ENCODE measurements at regions not wholly inside any gene's neighbourhood (a gene's known extent, or its start where the extent isn't known, plus 50 kb on each side); places are given as distances from the start of the nearest gene placed in this dataset.
A peak's percentile ranks its signal among the peaks of the same experiment; 100 is the strongest.

DNA sequence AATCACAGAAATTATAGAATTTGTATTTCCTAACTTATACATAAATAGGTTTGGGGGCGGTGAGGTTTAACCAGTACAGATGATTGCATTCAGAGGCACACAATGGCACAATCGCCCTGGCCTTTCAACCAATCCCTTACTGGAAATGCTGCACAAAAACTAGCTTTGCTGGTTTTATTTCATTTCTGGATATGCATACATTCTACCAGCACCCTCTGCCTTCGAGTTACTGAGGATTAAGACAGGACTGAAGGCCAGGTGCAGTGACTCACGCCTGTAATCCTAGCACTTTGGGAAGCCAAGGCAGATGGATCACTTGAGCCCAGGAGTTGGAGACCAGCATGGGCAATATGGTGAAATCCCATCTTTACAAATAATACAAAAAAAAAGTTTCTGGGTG, 336.1 kb downstream of the ARRDC4 start:
- DNase-seq (ENCODE audit: low spot score): no peak
- H3K9me3 Mint-ChIP-seq: no peaks in the 10 kb centered on the region
- no peak overlapping the region for H3K27ac Mint-ChIP-seq
- no peak overlapping the region for H3K4me3 Mint-ChIP-seq (ENCODE audit: low read depth)
- H3K4me1 Mint-ChIP-seq (ENCODE audit: low read depth): no peaks in the 10 kb centered on the region
- H3K27me3 Mint-ChIP-seq (ENCODE audit: low read depth): peaks cover 20% of the 10 kb centered on the region
- intact Hi-C loops (cut with micrococcal nuclease): loop anchor here (10.0 kb wide), 1 partner anchor 392 kb away; no protein-coding TSS in a partner anchor
- no peaks in the 10 kb centered on the region for H3K36me3 Mint-ChIP-seq (ENCODE audit: low read depth)

DNA sequence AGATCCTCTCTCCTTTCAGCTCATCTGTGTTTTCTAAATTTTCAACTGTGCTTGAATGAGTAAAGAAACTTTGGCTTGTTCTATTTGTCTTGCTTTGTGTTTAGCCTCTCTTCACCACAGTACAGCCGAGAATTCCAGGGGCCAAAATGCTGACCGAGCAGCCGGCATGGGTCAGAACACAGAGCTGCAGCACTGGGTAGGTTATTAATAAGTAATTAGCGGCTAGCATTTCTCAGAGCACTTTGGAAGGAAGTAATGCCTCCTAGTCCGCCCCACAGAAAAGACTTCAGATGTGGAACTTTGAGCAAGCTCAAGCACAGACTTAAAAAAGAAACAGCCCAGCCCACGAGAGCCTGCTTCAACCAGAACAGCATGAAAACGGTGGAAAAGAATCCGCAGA, 343.9 kb downstream of the ARRDC4 start:
- Mint-ChIP-seq H3K27ac (no peak overlapping the region), H3K36me3 (ENCODE audit: low read depth) (no peaks in the 10 kb centered on the region), H3K4me3 (ENCODE audit: low read depth) (no peak overlapping the region), H3K4me1 (ENCODE audit: low read depth) (no peaks in the 10 kb centered on the region), H3K9me3 (no peaks in the 10 kb centered on the region), H3K27me3 (ENCODE audit: low read depth) (no peaks in the 10 kb centered on the region)
- intact Hi-C loops (cut with micrococcal nuclease): no loop called here
- no peak for DNase-seq (ENCODE audit: low spot score)

DNA sequence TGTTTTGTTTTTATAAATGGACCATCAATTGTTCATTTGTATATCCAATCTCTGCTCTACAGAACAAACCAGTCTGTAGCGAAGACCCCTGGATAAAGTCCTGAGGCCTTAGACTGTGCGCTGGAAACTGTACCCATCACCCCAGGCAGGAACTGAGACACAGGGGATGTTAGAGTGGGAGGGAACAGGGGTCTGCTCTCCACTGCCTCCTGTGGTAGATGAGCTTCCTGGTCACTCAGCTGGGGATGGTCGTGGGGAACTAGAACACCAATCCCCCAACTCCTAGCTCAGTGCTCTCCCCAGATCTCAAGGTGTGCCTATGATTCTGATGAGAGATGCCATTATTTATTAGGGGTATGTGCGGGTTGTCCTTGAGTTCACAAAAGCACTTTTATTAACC, 340.2 kb upstream of the IGF1R start:
- H3K27me3 Mint-ChIP-seq (ENCODE audit: low read depth): no peaks in the 10 kb centered on the region
- no peaks in the 10 kb centered on the region for H3K9me3 Mint-ChIP-seq
- H3K27ac Mint-ChIP-seq: no peak overlapping the region
- intact Hi-C loops (cut with micrococcal nuclease): no loop called here
- no peaks in the 10 kb centered on the region for H3K4me1 Mint-ChIP-seq (ENCODE audit: low read depth)
- DNase-seq (ENCODE audit: low spot score): no peak
- H3K4me3 Mint-ChIP-seq (ENCODE audit: low read depth): no peak overlapping the region
- no peaks in the 10 kb centered on the region for H3K36me3 Mint-ChIP-seq (ENCODE audit: low read depth)

DNA sequence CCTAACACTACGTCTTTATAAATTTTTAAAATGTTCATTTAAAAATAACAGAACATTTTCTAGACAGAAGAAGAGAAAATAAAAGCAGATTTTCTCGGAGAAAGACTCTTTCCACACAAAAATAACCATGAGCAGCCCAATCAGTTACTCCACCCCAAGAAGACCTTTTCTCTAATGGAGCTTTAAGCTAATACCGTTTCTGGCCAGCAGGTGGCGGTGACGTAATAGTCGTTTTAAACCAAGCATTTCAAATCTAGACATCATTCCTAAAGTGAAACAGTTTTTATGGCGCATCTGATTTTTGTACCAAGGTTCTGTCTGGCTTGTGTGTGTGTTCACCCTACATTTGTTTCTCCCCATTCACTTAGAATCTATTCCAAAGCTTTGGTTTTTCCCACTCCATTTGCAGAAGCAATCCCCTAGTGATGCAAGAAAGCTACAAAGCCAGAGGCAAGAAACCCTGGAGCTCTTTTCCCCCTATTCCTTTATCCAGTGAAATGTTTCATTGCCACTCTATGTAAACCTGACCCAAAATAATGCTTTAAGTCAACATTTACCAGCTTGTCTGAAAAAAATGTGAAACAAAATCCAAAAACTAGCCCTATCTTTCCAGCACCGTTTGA, 336.7 kb upstream of the IGF1R start:
- H3K4me1 Mint-ChIP-seq (ENCODE audit: low read depth): no peaks in the 10 kb centered on the region

GRCh38 chr15:98312913-98313312, 335.4 kb upstream of the IGF1R start:
- Mint-ChIP-seq H3K27me3 (ENCODE audit: low read depth) (no peaks in the 10 kb centered on the region), H3K4me1 (ENCODE audit: low read depth) (no peaks in the 10 kb centered on the region), H3K27ac (no peak overlapping the region), H3K4me3 (ENCODE audit: low read depth) (no peak overlapping the region), H3K36me3 (ENCODE audit: low read depth) (no peaks in the 10 kb centered on the region), H3K9me3 (no peaks in the 10 kb centered on the region)
- no peak for DNase-seq (ENCODE audit: low spot score)
- intact Hi-C loops (cut with micrococcal nuclease): no loop called here

More for the DNA sequence above, 336.7 kb upstream of the IGF1R start:
- peak; percentile 52 for DNase-seq (ENCODE audit: low spot score)
- intact Hi-C loops (cut with micrococcal nuclease): loop anchor here (1.0 to 2.0 kb wide), 2 partner anchors 110 to 117 kb away; no protein-coding TSS in a partner anchor
- Mint-ChIP-seq H3K27me3 (ENCODE audit: low read depth) (no peaks in the 10 kb centered on the region), H3K9me3 (no peaks in the 10 kb centered on the region), H3K27ac (no peak overlapping the region), H3K36me3 (ENCODE audit: low read depth) (no peaks in the 10 kb centered on the region), H3K4me3 (ENCODE audit: low read depth) (no peak overlapping the region)

- intact Hi-C loops (cut with micrococcal nuclease): no loop called here
- DNase-seq (ENCODE audit: low spot score): no peak
- Mint-ChIP-seq H3K4me1 (ENCODE audit: low read depth) (no peaks in the 10 kb centered on the region), H3K36me3 (ENCODE audit: low read depth) (no peaks in the 10 kb centered on the region), H3K4me3 (ENCODE audit: low read depth) (no peak overlapping the region), H3K27ac (no peak overlapping the region), H3K9me3 (peaks cover 3% of the 10 kb centered on the region), H3K27me3 (ENCODE audit: low read depth) (no peaks in the 10 kb centered on the region)
Observed at GRCh38 chr15:98315971-98316370, 332.4 kb upstream of the IGF1R start.

- DNase-seq (ENCODE audit: low spot score): no peak
- Mint-ChIP-seq H3K36me3 (ENCODE audit: low read depth) (no peaks in the 10 kb centered on the region), H3K4me3 (ENCODE audit: low read depth) (no peak overlapping the region), H3K4me1 (ENCODE audit: low read depth) (no peaks in the 10 kb centered on the region), H3K27me3 (ENCODE audit: low read depth) (no peaks in the 10 kb centered on the region), H3K9me3 (peaks cover 3% of the 10 kb centered on the region), H3K27ac (no peak overlapping the region)
- intact Hi-C loops (cut with micrococcal nuclease): no loop called here
Observed at GRCh38 chr15:98321896-98322295, 326.4 kb upstream of the IGF1R start.

- intact Hi-C loops (cut with micrococcal nuclease): no loop called here
- Mint-ChIP-seq H3K4me1 (ENCODE audit: low read depth) (no peaks in the 10 kb centered on the region), H3K27me3 (ENCODE audit: low read depth) (peaks cover 2% of the 10 kb centered on the region), H3K27ac (no peak overlapping the region), H3K4me3 (ENCODE audit: low read depth) (no peak overlapping the region), H3K36me3 (ENCODE audit: low read depth) (no peaks in the 10 kb centered on the region), H3K9me3 (peaks cover 3% of the 10 kb centered on the region)
- DNase-seq (ENCODE audit: low spot score): no peak
Observed at GRCh38 chr15:98322581-98322980, 325.8 kb upstream of the IGF1R start.

DNA sequence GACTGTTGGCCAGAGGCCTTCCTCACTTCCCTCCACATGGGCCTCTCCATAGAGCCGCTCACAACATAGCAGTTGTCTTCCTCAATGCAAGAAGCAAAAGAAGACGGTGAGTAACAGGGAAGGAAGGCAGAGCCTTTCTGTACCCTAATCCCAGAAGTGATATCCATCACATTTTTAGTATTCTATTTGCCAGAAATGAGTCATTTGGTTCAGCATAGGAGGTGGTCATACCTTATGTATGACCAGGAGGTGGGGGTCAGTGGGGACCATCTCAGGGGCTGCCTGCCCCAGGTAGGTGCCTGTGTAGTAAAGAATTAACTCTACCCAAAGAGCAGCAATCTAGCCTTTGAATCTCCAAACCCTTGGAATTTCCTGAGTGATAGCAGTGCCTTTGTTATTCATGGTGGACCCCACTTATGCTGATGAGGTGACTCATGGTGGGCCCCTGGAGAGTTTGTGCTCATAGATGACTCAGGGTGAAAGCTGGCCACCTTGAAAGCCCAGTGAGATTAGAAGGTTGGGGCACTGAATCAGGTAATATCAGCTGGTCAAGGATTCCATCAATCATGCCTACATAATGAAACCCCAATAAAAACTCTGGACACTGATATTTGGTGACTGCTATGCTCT, 323.9 kb upstream of the IGF1R start:
- no peak overlapping the region for H3K4me3 Mint-ChIP-seq (ENCODE audit: low read depth)
- peaks cover 2% of the 10 kb centered on the region for H3K27me3 Mint-ChIP-seq (ENCODE audit: low read depth)
- no peak overlapping the region for H3K27ac Mint-ChIP-seq
- no peaks in the 10 kb centered on the region for H3K9me3 Mint-ChIP-seq
- no peaks in the 10 kb centered on the region for H3K4me1 Mint-ChIP-seq (ENCODE audit: low read depth)
- intact Hi-C loops (cut with micrococcal nuclease): no loop called here
- DNase-seq (ENCODE audit: low spot score): no peak
- no peaks in the 10 kb centered on the region for H3K36me3 Mint-ChIP-seq (ENCODE audit: low read depth)

DNA sequence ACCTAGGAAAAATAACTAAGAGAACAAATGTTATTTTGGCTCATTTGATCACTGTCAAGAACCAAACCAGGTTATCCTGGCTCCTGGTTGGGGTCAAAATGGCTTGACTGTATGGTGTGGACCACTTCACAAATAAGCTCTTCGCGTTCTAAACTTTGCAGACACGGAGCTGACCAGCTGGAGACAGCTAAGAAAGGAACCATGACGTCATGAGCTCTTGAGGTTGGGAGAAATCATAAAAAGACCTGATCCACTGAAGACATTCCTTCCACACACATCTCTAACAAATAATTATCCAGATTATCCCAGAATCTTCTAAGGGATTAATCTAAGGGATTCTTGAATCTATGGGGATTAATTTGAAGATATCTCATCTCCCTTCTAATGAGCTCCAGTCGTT, 321.5 kb upstream of the IGF1R start:
- Mint-ChIP-seq H3K4me1 (ENCODE audit: low read depth) (no peaks in the 10 kb centered on the region), H3K27ac (no peak overlapping the region), H3K36me3 (ENCODE audit: low read depth) (no peaks in the 10 kb centered on the region), H3K27me3 (ENCODE audit: low read depth) (peaks cover 2% of the 10 kb centered on the region), H3K4me3 (ENCODE audit: low read depth) (no peak overlapping the region), H3K9me3 (no peaks in the 10 kb centered on the region)
- DNase-seq (ENCODE audit: low spot score): no peak
- intact Hi-C loops (cut with micrococcal nuclease): no loop called here

GRCh38 chr15:98330258-98330657, 318.1 kb upstream of the IGF1R start:
- no peak overlapping the region for H3K4me3 Mint-ChIP-seq (ENCODE audit: low read depth)
- DNase-seq (ENCODE audit: low spot score): no peak
- H3K4me1 Mint-ChIP-seq (ENCODE audit: low read depth): no peaks in the 10 kb centered on the region
- no peak overlapping the region for H3K27ac Mint-ChIP-seq
- no peaks in the 10 kb centered on the region for H3K36me3 Mint-ChIP-seq (ENCODE audit: low read depth)
- intact Hi-C loops (cut with micrococcal nuclease): no loop called here
- H3K9me3 Mint-ChIP-seq: no peaks in the 10 kb centered on the region
- peaks cover 2% of the 10 kb centered on the region for H3K27me3 Mint-ChIP-seq (ENCODE audit: low read depth)

GRCh38 chr15:98330692-98331435, 317.5 kb upstream of the IGF1R start:
- Mint-ChIP-seq H3K9me3 (no peaks in the 10 kb centered on the region), H3K27me3 (ENCODE audit: low read depth) (peaks cover 3% of the 10 kb centered on the region), H3K36me3 (ENCODE audit: low read depth) (no peaks in the 10 kb centered on the region), H3K27ac (no peak overlapping the region), H3K4me1 (ENCODE audit: low read depth) (no peaks in the 10 kb centered on the region), H3K4me3 (ENCODE audit: low read depth) (no peak overlapping the region)
- intact Hi-C loops (cut with micrococcal nuclease): no loop called here
- DNase-seq (ENCODE audit: low spot score): no peak

- Mint-ChIP-seq H3K4me3 (ENCODE audit: low read depth) (no peak overlapping the region), H3K4me1 (ENCODE audit: low read depth) (no peaks in the 10 kb centered on the region), H3K27ac (no peak overlapping the region), H3K9me3 (no peaks in the 10 kb centered on the region), H3K27me3 (ENCODE audit: low read depth) (peaks cover 3% of the 10 kb centered on the region), H3K36me3 (ENCODE audit: low read depth) (no peaks in the 10 kb centered on the region)
- intact Hi-C loops (cut with micrococcal nuclease): no loop called here
- no peak for DNase-seq (ENCODE audit: low spot score)
Observed at GRCh38 chr15:98331676-98332075, 316.7 kb upstream of the IGF1R start.
